Colonic mucosa (tissue), 4 donors: ENCODE measurements at regions not wholly inside any gene's neighbourhood (a gene's known extent, or its start where the extent isn't known, plus 50 kb on each side); places are given as distances from the start of the nearest gene placed in this dataset.

Experiments used
- DNase-seq: peaks from one replicate; pipeline ENCODE4 v3.0.0-alpha.2; 2020
- H3K27ac ChIP-seq: fragments of 200-600 bp; one replicate; pipeline ENCODE4 v1.8.0; 2021
- H3K27me3 ChIP-seq: fragments of 200-600 bp; one replicate; pipeline ENCODE4 v1.8.0; 2021
- H3K36me3 ChIP-seq: fragments of 200-600 bp; one replicate; pipeline ENCODE4 v1.8.0; 2021
- H3K4me1 ChIP-seq: fragments of 200-600 bp; one replicate; pipeline ENCODE4 v1.8.0; 2021; ENCODE audit warnings: mild to moderate bottlenecking
- H3K4me3 ChIP-seq: fragments of 200-600 bp; one replicate; pipeline ENCODE4 v1.8.0; 2021
- H3K9ac ChIP-seq, 2 donors: one replicate each; pipeline ENCODE4 v1.7.0; 2013; ENCODE audit warnings: control low read depth in 2 of 2, low read depth in 2 of 2, low read length in 2 of 2
- H3K9me3 ChIP-seq: fragments of 200-600 bp; one replicate; pipeline ENCODE4 v1.8.0; 2021
- intact Hi-C: fragments of 100-400 bp; cut with DNase I; formaldehyde crosslinking; loops from one replicate; pipeline ENCODE4 v1.14.1; 2022
- TF ChIP-seq, protein P1 (sequence below): fragments of 200-600 bp; IDR thresholded peaks from one replicate; pipeline ENCODE4 v1.8.0; 2022; ENCODE audit warnings: antibody characterized with exemption, mild to moderate bottlenecking
- donor health status: healthy.
- donor health status: DM: no; HTN: no; CAD: no.
- donor health status: DM: no; HTN: no; CAD: no.

DNA sequence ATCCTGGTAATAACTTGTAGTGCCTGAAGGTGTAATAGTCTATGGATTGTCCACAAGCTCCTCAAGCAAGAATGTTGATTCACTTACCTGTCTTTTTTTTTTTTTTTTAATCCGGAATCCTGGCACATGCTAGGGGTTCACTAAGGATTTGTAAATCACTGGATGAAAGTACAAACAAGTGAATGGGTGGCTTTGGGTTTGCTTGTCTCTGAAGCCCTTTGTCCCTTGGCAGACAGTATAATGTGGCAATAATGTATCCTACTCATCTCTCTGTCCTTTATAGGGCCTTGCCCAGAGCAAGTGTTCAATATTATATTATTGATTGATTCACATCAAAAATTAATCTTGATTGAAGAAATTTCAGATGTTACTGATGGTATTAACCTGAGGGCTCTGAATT is 334.0 kb upstream of the CPEB2 start:
- H3K27me3 ChIP-seq: no peaks in the 10 kb centered on the region
- no peak for DNase-seq
- no peaks in the 10 kb centered on the region for H3K36me3 ChIP-seq
- no peak overlapping the region for H3K27ac ChIP-seq
- no peaks in the 10 kb centered on the region for H3K4me1 ChIP-seq
- TF ChIP-seq, protein P1, sequence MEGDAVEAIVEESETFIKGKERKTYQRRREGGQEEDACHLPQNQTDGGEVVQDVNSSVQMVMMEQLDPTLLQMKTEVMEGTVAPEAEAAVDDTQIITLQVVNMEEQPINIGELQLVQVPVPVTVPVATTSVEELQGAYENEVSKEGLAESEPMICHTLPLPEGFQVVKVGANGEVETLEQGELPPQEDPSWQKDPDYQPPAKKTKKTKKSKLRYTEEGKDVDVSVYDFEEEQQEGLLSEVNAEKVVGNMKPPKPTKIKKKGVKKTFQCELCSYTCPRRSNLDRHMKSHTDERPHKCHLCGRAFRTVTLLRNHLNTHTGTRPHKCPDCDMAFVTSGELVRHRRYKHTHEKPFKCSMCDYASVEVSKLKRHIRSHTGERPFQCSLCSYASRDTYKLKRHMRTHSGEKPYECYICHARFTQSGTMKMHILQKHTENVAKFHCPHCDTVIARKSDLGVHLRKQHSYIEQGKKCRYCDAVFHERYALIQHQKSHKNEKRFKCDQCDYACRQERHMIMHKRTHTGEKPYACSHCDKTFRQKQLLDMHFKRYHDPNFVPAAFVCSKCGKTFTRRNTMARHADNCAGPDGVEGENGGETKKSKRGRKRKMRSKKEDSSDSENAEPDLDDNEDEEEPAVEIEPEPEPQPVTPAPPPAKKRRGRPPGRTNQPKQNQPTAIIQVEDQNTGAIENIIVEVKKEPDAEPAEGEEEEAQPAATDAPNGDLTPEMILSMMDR: no peak
- H3K9ac ChIP-seq: no peak overlapping the region
- no peak overlapping the region for H3K4me3 ChIP-seq
- H3K9me3 ChIP-seq: no peaks in the 10 kb centered on the region
- intact Hi-C loops: no loop called here

DNA sequence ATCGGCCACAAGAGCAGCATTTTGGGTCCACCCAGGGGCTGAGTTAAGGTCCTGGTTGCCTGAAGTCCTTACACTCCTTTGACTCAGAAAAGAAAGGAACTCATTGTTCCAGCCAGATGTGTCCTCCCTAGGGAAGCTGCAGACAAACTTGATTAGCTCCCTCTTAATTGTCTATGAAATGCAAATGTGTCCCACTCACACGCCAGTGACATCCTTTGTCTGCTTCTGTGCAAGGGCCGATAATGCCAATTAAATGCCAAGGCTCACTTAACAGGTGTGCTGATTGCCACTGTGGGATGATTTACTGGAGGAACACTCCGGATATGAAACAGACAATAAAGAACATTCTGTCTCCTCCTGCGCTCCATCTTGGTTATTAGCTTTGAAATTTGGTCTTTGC is 332.9 kb upstream of the CPEB2 start:
- H3K27ac ChIP-seq: no peak overlapping the region
- no peaks in the 10 kb centered on the region for H3K36me3 ChIP-seq
- H3K4me1 ChIP-seq: no peaks in the 10 kb centered on the region
- TF ChIP-seq, protein P1: no peak
- H3K4me3 ChIP-seq: no peak overlapping the region
- H3K27me3 ChIP-seq: no peaks in the 10 kb centered on the region
- intact Hi-C loops: no loop called here
- no peaks in the 10 kb centered on the region for H3K9me3 ChIP-seq
- no peak overlapping the region for H3K9ac ChIP-seq
- DNase-seq: no peak

DNA sequence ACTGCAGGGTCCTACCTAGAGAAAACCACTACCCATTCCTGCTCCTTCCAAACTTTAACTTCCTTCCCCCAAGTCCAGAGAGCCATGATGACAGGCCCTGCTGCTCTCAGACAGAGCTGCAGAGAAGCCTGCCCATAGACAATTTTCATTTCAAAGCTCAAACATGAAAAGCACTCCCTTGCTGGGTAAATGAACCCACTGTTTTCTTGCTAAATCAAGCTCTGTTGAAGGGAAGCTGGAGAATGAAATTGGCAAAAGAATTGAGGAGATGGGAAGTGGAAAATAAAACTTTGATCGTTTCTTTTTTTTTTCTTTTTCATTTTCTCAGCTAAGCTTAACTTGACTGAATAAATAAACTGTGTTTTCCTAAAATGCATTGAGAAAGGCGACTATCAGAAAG is 331.1 kb upstream of the CPEB2 start:
- DNase-seq: no peak
- Histone ChIP-seq H3K36me3 (no peaks in the 10 kb centered on the region), H3K4me1 (no peaks in the 10 kb centered on the region), H3K9me3 (no peaks in the 10 kb centered on the region), H3K27ac (no peak overlapping the region), H3K9ac (no peak overlapping the region), H3K27me3 (no peaks in the 10 kb centered on the region), H3K4me3 (no peak overlapping the region)
- TF ChIP-seq, protein P1: no peak
- intact Hi-C loops: no loop called here

DNA sequence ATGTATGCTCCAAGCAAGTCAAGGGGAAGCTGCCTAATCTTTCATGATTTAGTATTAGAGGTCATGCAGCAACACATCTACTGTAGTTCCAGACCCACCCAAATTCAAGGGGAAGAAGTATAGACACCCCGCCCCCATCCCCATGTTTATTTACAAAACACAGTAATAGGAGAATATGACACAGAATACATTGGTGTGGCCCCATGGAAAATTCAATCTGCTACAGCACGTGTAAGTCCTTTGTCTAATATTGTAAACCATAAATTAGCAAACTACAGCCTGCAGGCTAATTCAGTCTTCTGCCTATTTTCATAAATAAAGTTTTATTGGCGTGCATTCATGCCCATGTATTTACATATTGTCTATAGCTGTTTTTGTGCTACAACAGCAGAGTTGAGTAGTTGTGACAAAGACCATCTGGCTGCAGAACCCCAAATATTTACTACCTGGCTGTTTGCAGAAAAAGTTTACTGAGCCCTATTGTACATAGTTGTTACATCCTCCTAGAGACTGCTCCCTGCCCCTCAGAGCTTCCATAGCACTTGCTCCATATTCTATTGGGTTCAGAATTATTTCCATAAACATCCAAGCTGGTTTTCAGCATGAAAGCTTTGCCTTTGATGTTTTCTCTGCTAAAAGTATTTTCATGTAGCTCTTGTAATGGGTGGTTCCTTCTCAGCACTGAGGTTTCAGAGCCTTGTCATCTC is 326.8 kb upstream of the CPEB2 start:
- no peak overlapping the region for H3K9ac ChIP-seq
- H3K4me3 ChIP-seq: no peak overlapping the region
- no peaks in the 10 kb centered on the region for H3K36me3 ChIP-seq
- H3K27me3 ChIP-seq: no peaks in the 10 kb centered on the region
- intact Hi-C loops: no loop called here
- no peak overlapping the region for H3K27ac ChIP-seq
- TF ChIP-seq, protein P1: no peak
- H3K9me3 ChIP-seq: no peaks in the 10 kb centered on the region
- no peak for DNase-seq
- no peaks in the 10 kb centered on the region for H3K4me1 ChIP-seq

DNA sequence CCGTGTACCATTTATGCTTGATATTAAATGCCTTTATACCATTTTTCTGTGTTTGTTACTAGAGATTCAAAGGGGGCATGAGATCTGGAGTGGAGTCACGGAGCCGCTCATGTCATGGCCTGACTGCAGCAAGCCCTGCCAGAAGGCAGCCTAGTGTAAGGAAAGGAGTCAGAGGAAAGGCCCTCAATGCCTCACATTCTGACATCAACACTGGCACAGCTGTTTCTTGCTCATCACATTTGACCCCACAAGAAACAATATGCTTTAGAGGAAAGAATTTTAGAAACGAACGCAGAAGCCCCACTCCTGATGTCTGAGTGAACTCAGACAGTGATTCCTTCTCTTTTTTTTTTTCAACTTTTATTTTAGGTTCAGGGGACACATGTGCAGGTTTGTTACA is 322.4 kb upstream of the CPEB2 start:
- TF ChIP-seq, protein P1: no peak
- no peaks in the 10 kb centered on the region for H3K27me3 ChIP-seq
- no peak overlapping the region for H3K27ac ChIP-seq
- no peak overlapping the region for H3K9ac ChIP-seq
- no peak for DNase-seq
- H3K4me3 ChIP-seq: no peak overlapping the region
- intact Hi-C loops: no loop called here
- no peaks in the 10 kb centered on the region for H3K36me3 ChIP-seq
- H3K9me3 ChIP-seq: no peaks in the 10 kb centered on the region
- H3K4me1 ChIP-seq: no peaks in the 10 kb centered on the region
